NCI-H748 (cell line): ENCODE measurements at regions not wholly inside any gene's neighbourhood (a gene's known extent, or its start where the extent isn't known, plus 50 kb on each side); places are given as distances from the start of the nearest gene placed in this dataset.
"Not testable (repeated sequence)": the region's sequence is repeated elsewhere in the genome, so short reads cannot be mapped to it uniquely, and the experiment has no call there.

Experiments
- DNase-seq: peaks from one replicate; lab custom pipeline; 2025; ENCODE audit not compliant: unreplicated experiment; lab: John Stamatoyannopoulos, UW

DNA sequence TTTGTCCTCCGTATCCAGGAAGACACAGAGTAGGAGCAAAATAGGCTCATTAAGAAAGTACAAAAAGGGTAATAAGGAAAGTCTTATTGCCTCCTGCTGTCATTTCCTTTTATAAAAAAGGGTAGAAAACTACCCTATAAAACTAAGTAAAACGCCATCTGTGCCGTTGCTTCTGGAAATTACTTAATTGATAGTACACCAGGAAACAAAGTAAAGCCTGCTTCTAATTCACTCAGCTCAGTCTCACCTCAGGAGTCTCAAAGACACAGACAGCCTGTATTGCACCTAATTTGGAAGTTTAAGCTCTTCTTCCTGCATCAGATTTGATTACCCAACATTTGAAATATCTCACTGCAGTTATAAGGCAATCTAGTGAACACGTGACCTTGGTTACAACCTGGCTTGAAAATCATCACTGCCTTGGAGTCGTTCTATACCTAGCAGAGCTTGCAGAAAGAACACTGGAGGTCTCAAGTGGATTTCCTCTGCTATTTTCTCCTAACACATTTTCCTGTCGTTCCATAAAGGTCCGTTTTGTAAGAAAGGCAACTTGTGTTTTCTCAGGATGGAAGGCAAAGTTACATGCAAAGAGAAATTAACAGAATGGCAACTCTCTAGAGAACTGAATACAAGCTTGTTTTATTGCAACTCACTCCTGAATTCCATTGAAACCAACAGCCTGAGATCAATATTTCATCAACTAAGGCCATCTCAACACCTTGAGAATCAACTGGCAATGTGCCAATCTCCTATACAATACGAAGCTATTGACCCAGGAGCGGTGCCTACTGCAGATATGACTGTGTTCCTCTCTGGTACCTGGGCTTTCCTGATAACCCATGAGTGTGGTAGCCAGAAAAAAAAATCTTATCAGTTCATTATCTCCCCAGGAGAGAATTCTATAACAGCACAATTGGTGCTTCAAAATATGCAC, 203.3 kb upstream of the LMCD1 start:
- peak; percentile 18 for DNase-seq

DNA sequence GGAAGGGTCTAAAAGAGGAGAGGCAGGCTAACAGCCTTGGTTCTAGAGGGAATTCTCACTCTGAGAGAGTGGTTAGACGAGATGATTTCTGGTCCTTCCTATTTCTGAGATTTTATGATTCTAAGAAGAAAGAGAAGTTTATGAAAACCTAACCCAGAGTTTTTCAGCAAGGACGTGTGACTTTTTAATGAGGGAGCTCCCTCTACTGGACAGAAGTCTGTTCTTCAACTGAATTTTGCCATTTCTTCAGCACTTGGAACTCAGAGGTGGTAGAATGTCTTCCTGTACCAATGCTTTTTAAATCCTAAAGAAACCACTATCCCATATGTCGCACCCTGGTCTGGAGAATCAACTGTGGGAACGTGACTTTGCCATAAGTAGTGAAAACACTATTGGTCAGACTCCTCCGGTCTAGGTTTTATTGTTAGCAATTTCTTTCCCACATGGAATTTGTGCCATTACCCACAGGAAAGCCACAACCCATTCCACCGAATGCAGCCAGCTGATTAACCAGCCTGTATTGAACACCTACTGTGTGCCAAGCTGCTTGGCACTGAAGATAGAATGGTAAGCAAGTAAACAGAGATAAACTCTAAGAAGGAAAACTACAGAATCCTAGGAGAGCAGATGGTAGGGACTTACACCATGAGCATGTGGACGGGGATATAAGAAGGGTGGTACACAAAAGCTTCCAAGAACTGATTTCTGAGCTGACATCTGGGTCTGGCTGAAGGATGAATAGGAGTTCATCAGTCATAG, 199.5 kb upstream of the LMCD1 start:
- DNase-seq, result peak; percentile 13

GRCh38 chr3:8303466-8303865, 198.2 kb upstream of the LMCD1 start:
- no peak for DNase-seq

DNA sequence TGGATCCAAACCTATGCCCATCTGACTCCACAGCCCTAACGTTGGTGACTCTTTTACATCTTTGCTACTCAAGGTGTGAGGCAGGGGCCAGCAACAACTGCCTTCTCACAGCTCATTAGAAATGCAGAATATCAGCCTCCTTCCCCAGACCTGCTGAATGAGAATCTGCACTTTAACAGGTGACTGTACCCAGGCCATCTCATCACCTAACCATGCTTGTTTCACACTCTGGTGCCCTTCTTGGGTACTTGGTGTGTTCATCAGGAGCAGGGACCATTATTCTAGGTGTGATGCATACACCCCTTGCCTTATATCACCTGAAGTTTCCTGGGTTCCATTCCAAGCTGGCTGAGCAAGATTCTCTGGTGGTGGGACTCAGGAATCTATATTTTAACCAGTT, 196.3 kb upstream of the LMCD1 start:
- DNase-seq, result no peak

DNA sequence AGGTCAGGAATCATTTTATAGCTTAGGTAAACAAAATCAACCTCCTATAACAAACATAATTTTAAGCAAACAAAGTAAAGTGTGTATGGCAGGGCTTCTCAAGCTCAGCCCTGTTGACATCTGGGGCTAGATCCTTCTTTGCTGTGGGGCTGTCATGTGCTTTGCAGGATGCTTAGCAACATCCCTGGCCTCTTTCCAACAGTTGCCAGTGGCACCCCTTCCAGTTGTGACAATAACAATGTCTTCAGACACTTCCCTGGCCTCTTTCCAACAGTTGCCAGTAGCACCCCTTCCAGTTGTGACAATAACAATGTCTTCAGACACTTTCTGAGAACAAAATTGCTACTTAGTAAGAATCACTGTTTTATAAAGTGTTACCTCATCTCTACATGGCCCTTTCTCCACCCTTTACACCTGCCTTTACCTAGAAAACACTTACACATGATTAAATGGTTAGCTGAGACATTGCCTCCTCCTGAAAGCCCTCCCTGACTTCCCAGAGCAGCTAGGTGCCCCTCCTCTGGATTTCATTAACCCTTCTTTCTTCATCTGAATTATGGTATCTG, 194.0 kb upstream of the LMCD1 start:
- peak; percentile 36 for DNase-seq

DNA sequence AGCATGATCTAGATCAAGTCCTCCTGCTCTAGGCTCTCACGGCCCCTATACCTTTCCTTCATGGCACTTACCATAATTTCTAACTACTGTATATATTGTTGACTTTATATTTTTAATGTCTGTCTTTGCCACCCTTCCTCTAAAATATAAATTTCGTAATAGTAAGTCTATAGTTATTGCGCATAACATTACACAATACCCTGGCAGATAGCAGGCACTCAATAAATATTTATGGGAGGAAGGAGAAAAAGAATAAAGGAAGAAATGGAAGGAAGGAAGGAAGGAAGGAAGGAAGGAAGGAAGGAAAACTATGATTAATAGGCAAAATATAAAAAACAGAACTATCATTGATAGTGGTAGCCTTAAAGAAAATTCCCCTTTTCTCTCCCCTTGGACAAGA, 190.3 kb upstream of the LMCD1 start:
- no peak for DNase-seq

DNA sequence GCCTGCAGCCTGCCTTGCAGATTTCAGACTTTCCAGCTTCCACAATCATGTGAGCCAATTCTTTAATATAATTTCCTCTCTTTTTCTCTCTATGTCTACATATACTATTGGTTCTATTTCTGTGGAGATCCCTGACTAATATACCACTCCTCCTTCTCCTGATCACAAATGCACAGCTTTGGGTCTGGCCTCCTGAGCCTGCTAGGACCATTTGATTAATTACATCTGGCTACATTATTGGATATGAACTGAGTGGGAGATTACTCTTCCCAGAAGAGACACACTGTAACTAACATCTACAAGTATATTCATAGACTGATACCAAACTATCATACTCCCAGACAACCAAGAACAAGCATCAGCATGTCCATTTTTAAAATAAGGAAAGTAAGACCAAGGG, 188.9 kb upstream of the LMCD1 start:
- DNase-seq, result no peak

DNA sequence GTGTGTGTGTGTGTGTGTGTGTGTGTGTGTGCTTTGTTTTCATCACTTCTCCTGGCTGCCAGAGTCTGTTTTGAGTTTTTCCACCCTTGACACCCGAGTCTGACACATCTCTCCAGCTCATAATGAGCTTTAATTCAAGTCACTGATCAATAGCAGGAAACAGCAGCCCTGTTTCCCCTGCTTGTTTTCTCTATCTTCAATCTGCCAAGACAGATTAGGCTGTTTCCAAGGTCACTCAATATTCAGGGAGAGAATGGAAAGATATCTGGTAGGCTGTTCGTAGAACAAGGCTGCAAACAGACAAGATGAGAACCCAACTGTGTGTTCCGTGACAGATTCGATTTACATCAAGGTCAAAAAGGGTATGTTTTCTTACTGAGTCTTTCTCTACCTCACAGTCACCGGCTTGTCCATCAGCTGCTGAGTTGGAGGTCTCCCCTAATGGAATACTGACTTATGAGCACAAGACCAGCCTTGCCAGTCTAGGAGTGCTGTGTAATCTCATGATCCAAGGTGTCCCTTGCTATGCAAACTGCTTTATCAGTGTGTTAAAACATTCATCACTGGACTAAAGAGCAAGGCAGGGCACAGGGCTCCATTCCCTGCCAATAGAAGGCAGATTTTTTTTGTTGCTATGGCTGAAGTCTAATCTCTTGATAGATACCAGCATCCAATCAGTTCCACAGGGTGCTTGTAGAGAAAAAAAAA, 187.9 kb upstream of the LMCD1 start:
- no peak for DNase-seq

GRCh38 chr3:8315526-8315925, 186.1 kb upstream of the LMCD1 start:
- not testable (repeated sequence) for DNase-seq

DNA sequence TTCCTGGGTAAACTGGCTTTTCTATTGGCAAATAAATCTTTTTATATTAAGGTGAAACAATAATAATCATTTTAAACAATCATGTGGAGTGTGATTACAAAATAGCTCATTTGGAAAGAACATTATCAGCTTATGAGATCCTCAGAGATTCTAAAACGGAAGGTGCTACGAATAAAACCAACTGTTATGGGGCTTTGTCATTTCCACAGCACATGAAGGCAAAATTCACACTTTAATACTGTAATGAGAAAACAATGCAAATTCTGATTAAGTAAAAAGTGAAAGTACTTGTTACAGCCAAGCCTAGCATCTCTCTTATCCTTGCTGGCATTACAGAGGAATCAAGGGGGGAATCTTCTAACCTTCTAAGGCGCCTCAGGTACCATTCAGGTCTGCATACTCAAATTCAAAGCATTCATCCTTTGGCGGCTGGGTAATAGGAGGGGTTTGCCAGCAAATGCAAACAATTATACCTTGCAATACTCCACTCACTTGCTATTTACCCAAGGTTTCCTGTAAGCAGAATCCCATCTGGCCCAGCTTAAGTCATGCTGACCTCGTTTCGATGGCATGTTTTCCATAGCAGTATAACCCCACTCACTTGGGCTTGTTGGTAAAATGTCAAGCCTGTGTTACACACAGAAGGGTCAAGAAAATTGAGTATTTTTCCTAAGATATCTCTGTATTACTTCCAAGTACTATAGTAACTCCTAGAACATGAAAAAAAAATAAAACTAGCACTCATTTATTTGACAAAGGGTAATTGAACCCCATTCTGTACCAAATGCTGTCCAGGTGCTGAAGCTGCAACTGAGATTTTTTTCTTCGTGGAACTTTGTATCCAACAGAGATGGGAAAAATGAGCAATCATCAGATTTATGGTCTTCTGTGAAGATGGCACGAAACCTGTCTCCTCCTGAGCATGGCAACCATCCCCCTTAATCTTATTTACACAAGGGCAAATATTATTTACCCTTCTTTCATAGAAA, 183.7 kb upstream of the LMCD1 start:
- DNase-seq, result peak; percentile 26

- DNase-seq, result no peak
These were observed 181.5 kb upstream of the LMCD1 start for GRCh38 chr3:8319935-8320634.

- DNase-seq, result peak; percentile 37
These were observed 180.7 kb upstream of the LMCD1 start for GRCh38 chr3:8320711-8321458.

- DNase-seq, result peak; percentile 16
These were observed 176.9 kb upstream of the LMCD1 start for GRCh38 chr3:8324747-8325146.

GRCh38 chr3:8325306-8325705, 176.3 kb upstream of the LMCD1 start:
- DNase-seq, result no peak

GRCh38 chr3:8325833-8326232, 175.8 kb upstream of the LMCD1 start:
- DNase-seq, result not testable (repeated sequence)

- no peak for DNase-seq
These were observed 173.9 kb upstream of the LMCD1 start for GRCh38 chr3:8327739-8328138.

DNA sequence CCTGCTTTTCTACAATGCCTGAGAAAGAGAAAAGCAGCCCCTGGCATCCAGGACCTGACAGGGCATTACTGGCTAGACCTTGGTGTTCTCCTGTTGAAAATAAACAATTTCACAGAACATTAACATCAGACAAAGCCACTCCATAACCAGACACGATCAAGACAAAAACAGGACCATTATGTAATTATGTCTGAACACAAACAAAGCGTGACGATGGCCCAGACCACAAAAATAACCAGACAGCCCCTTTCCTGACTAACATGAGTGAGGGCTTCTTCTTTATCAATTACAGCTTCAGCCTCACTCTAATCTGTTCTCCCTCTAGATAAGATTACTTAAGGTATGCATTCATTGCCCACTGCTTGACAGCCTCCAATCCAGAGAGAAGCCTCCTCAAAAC, 172.7 kb upstream of the LMCD1 start:
- DNase-seq, result peak; percentile 88

DNA sequence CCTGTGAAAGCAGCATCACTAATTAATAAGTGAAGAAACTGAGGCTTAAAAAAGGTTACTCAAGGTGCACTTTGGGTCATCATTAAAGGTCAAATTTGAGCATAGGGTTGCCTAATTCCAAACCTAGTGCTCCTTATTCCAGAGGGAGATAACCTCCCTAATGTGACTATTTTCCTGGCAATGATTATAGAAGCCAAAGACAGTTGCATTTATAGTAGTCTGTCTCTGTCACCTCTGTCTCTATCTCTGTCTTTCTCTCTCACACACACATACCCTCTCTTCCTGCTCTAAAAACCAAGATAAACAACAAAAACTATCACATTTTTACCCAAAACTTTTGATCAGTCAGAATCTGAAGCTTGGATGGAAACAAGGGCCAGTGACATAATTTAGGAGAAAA, 172.0 kb upstream of the LMCD1 start:
- no peak for DNase-seq

GRCh38 chr3:8336456-8336855, 165.2 kb upstream of the LMCD1 start:
- no peak for DNase-seq
